NCI-H82 (cell line): ENCODE measurements at regions not wholly inside any gene's neighbourhood (a gene's known extent, or its start where the extent isn't known, plus 50 kb on each side); places are given as distances from the start of the nearest gene placed in this dataset.

Experiments used
- DNase-seq: peaks from one replicate; lab custom pipeline; 2025; lab: John Stamatoyannopoulos, UW

- DNase-seq, result no peak
These were observed 403.7 kb upstream of the SPRED2 start for GRCh38 chr2:65835975-65836549.

DNA sequence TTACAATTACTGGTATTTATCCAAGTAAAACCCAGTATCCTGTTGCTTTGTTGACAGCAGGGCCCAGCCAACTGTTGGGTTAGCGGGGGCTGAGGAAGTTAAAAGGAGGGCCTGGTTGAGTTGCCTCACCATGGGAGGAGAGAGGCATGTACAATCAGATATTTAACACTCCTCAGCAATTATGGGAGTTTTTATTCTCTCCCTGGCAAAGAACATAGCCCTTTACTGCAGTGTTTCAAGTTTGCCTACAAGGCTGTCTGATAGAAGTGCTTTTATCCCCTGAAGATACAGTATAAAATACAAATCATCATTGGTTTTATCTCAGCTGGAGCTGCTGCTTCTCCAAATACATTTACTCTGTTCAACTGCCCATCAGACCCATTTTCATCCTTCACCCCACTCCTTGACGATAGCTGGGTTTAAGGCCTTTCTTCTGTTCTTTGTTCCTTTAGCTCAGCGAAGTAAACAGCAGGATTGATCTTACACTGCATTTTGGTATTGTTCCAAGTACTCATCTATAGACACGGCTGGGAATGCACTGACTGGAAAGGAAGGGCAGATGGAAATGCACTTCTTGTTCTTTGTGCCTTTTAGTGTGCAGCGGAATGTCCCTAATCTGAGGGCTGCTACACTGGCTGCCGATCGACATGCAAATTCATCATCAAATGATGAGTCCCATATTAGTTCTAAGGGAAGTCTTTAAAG, 402.5 kb upstream of the SPRED2 start:
- DNase-seq, result no peak

- DNase-seq, result no peak
These were observed 401.7 kb upstream of the SPRED2 start for GRCh38 chr2:65834062-65834461.

GRCh38 chr2:65831509-65831908, 399.1 kb upstream of the SPRED2 start:
- no peak for DNase-seq

GRCh38 chr2:65826567-65826966, 394.2 kb upstream of the SPRED2 start:
- DNase-seq, result peak; percentile 47

- DNase-seq, result no peak
These were observed 391.1 kb upstream of the SPRED2 start for GRCh38 chr2:65823511-65823910.

GRCh38 chr2:65820454-65820853, 388.1 kb upstream of the SPRED2 start:
- no peak for DNase-seq

DNA sequence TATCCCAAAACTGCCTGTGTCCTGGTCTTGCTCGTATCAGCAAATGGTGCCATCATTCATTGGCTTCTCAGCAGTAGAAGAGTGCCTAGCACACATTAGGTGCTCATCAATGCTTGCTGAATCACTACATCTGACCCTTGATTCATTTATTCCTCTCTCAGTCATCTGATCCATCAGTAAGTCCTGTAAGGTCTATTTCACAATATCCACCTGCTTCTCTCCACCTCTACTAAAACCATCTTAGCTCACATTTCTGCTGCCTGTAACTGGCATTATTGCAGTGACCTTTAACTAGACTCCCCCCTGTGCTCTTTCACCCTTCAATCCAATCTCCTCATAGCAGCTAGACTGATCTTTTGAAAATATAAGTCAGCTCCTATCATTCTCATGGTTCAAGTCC, 387.6 kb upstream of the SPRED2 start:
- no peak for DNase-seq

- no peak for DNase-seq
These were observed 386.6 kb upstream of the SPRED2 start for GRCh38 chr2:65818873-65819451.

DNA sequence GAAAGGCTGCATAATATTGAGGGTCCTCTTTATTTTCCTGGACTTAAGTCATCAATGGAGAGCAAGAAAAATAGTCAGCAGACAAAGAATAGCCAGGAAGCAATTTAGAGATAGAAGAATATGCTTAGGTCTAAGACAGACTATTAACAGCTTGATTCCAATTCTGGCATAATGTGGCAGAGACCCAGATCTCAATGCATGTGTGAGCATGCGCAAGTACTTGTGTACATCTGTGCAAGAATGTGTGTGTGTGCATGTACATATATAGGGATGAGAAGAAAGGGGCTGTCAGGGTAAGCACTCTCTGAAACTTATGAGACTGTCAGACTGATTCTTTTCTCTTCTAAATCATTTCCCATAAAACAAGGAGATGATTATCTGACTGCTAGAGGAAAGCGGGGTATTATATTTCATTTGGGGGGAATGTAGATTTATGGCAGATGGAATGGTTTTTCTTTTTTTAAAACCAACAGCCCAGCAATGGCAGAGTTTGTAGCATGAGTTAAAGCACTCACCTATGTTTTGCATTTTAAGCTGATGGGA, 381.3 kb upstream of the SPRED2 start:
- no peak for DNase-seq

DNA sequence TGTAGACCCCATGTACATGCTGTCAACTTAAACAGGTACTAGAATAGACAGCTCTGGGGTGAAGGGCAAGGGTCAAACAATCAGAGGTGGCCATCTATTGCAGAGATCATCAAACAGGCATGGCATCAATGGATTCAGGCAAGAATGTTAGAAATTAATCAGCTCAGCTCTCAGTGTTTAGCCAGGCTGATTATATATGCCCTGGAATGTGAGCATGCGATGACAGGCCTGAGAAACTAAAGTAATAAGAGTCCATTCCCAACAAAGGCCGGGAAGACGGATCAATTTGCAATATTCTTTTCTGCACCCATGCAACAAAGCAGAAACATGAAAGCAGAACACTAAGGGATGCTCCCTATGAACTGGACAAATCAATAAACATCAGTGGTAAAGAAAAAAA, 380.5 kb upstream of the SPRED2 start:
- no peak for DNase-seq

DNA sequence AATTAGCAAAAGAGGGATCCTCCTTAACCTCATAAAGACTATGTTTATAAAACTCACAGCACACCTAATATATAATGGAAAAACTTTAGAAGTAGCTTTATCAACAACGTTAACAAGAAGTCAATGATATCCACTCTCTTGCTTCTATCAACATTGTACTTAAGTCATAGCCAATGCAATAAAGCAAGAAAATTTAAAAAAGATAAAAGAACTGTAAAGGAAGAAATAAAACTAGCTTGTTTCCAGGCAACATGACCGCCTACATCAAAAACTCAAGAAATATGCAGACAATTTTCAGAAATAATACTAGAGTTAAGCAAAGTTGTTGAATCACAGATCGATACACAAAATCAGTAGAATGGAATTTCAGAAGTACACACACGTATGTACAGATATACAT, 375.5 kb upstream of the SPRED2 start:
- DNase-seq, result no peak

DNA sequence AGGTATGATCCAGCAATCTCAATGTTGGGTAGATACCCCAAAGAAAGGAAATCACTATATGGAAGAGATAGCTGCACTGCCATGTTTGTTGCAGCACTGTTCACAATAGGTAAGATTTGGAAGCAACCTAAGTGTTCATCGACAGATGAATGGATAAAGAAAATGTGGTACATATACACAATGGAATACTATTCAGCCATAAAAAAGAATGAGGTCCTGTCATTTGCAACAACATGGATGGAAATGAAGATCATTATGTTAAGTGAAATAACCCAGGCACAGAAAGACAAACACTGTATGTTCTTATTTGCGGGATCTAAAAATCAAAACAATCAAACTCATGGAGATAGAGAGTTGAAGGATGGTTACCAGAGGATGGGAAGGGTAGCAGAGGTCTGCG, 372.4 kb upstream of the SPRED2 start:
- DNase-seq, result no peak

DNA sequence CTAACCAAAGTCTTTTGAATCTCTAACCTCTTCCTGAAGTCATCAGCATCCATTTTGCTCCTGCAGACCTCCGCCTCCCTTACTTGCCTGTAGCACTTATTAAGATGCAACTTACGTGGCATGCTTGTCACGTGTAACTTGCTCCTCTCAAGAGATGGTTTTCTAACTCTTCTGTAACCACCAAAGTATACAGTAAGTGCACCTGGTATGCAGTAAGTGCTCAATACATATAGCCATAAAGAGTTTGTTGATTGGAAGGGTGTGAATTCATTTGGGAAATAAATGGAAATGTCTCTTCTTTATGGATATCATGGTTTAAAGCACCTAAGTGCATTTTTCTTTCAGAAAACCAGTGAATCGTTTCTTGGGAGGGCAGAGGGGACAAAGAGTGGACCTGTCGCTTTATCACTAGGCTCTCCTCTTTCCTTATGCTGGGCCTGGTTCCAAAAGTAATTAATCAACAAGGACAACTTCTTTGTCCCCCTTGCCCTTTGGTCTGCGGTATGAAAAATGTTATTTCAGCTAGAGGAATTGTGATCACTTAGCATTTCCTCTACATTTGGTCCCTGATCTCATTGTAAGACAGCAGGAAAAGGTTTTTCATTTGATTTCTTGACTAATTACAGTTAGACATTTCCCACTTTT, 370.0 kb upstream of the SPRED2 start:
- no peak for DNase-seq

- peak; percentile 52 for DNase-seq
These were observed 368.6 kb upstream of the SPRED2 start for GRCh38 chr2:65800998-65801397.

DNA sequence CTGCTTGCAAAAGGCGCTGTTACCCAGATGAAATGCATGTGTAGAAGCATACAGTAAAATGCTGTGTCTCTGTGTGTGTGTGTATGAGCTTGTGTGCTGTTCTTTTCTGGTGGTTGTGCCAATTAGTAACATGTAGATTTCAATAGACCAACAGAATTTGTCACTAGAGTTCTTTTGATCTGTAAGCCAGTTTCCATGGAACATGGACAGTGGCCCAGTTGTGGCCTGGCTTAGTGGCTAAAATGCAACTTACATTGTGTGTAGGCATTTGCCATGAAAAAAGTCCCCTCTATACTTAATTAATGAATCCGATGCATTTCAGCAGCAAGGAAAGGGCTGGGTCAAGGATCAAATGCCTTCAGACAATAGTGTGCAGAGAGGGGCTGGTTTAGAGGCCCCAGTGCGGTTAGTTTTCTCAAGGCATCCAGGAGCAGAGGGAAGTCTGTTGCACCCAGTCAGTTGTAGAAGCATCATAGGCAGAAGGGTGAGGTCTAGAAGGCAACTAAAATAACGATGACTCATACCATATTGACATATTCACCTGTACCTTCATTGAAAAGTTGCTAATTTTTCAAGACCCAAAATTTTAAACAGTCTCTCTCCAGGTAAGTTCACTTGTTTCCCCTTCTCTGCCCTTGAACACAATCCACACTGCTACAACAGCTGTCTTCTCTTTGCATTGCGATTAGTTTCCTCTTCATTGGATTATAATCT, 366.9 kb upstream of the SPRED2 start:
- peak; percentile 84 for DNase-seq

- peak; percentile 72 for DNase-seq
These were observed 366.2 kb upstream of the SPRED2 start for GRCh38 chr2:65798641-65799040.

DNA sequence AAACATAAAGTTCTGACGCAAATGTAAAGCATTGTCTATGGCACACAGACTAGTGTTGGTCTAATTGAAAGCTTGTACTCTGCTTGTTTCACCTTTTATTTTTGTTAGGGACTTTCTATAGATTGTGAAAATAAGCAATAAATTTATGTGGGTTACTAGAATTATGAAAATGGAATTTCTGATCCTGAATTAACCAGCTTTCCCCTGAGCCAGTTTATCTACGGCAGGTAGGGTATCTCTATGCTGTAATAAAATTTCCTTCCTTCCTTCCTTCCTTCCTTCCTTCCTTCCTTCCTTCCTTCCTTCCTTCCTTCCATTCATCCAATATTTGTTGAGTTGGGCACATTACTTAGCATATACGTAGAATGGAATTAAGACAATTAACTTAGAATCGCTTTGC, 362.6 kb upstream of the SPRED2 start:
- no peak for DNase-seq

GRCh38 chr2:65791404-65791975, 359.1 kb upstream of the SPRED2 start:
- no peak for DNase-seq

- DNase-seq, result no peak
These were observed 358.2 kb upstream of the SPRED2 start for GRCh38 chr2:65790676-65790935.

DNA sequence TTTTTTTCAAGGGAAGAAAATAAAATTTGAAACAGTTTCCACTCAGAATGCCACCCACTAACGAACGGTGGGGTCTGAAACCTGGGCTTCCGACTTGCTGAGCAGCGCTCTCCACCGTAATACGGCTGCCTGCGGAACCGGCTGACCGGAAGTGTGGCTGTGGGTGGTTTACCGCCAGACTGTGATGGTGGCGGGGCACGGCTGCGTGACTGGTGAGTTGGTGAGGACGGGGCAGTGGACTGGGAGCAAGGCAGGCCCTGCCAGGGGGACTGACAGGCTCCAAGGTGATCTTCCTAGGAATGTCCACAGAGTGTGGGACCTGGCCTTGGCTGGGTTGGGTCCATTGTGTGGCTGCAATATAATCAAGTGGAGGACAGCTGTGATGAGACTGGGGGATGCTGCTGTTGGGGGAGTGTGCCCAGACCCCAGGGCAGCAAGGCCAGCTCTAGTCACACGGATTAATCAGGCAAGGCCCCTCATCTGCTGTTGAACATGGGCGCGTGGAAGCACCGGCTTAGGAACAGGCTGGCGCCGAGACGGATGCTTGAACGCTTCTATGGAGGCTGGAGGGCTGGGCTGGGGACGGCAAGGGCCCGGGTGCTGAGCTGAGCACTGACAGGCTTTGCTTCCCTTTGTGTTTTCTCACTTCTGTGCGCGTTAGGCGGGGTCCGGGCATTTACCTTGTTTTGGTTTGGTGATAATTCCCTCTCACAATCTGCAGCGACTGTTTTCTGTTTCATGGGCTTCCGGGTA, 357.7 kb upstream of the SPRED2 start:
- no peak for DNase-seq

GRCh38 chr2:65788556-65788955, 356.2 kb upstream of the SPRED2 start:
- no peak for DNase-seq
